K562 (cell line): ENCODE measurements at regions not wholly inside any gene's neighbourhood (a gene's known extent, or its start where the extent isn't known, plus 50 kb on each side); places are given as distances from the start of the nearest gene placed in this dataset.

ENCODE experiments used
- ATAC-seq: fragments of 200-7000 bp; cut with Tn5 transposase; 3 replicates; pipeline ENCODE4 v1.9.1; 2020; ENCODE audit warnings: moderate library complexity
- BruUV-seq: library from RNA; stranded (reverse); fragments of 400-500 nt; replicated peaks from 2 replicates; lab custom pipeline; 2021; lab: Mats Ljungman, UMichigan
- CTCF ChIA-PET: fragments of 300-600 bp; formaldehyde crosslinking; extraction: SDS; loops from one replicate; lab custom pipeline; 2021; ENCODE audit warnings: low intra/inter-chr PET ratio; lab: Yijun Ruan, JAX
- POLR2A ChIA-PET: fragments of 300-600, 350-650 bp; sonication (Branson Sonifier 250); formaldehyde crosslinking; extraction: SDS; loops from one replicate; lab custom pipeline; 2021; ENCODE audit warnings: antibody characterized with exemption, inconsistent platforms; lab: Yijun Ruan, JAX
- DNase-seq, 4 experiments: peaks; one replicate each; pipeline versions ENCODE4 v3.0.0 to v3.0.0-alpha.2; 2011 to 2018; ENCODE audit warnings: low spot score in 3 of 4, mixed read lengths in 3 of 4; ENCODE audit errors: extremely low read depth in 1 of 4
- FAIRE-seq: peaks from 2 replicates; lab custom pipeline; 2011; peaks lifted over from hg19 to GRCh38; lab: Jason Lieb, UNC
- H2AFZ ChIP-seq: 2 replicates; pipeline ENCODE4 v1.6.0; 2011; ENCODE audit warnings: low read depth, low read length, control low read depth, inconsistent platforms
- H3K27ac ChIP-seq: fragments of 200-600 bp; 3 replicates; pipeline ENCODE4 v1.8.0; 2011; ENCODE audit warnings: low read depth, mild to moderate bottlenecking, control low read depth, inconsistent platforms, low read length, moderate library complexity, mixed read lengths; ENCODE audit errors: extremely low read depth
- H3K27me3 ChIP-seq, 2 experiments: fragments of 300-600 bp in 1 of 2; 2 replicates in 1 of 2; 3 replicates in 1 of 2; pipeline versions ENCODE4 v1.6.0 to v1.8.0; 2011; ENCODE audit warnings: inconsistent platforms in 2 of 2, low read length in 2 of 2, mild to moderate bottlenecking in 1 of 2, mixed read lengths in 1 of 2, moderate library complexity in 1 of 2; ENCODE audit not compliant: control insufficient read depth in 2 of 2, insufficient read depth in 2 of 2
- H3K36me3 ChIP-seq: fragments of 300-600 bp; 3 replicates; pipeline ENCODE4 v1.8.0; 2011; ENCODE audit warnings: mild to moderate bottlenecking, low read length, inconsistent platforms; ENCODE audit not compliant: control insufficient read depth, insufficient read depth
- H3K4me1 ChIP-seq, 2 experiments: fragments of 200-600 bp in 1 of 2; replicated peaks in 1 of 2; 2 replicates in 1 of 2; 3 replicates in 1 of 2; pipeline versions ENCODE4 v1.5.1 to v1.8.0; 2011; ENCODE audit warnings: inconsistent platforms in 2 of 2, low read length in 2 of 2, mild to moderate bottlenecking in 1 of 2, mixed read lengths in 1 of 2, moderate library complexity in 1 of 2; ENCODE audit not compliant: control insufficient read depth in 2 of 2, insufficient read depth in 2 of 2
- H3K4me2 ChIP-seq: 2 replicates; pipeline ENCODE4 v1.6.1; 2011; ENCODE audit warnings: low read length, control low read depth, inconsistent platforms, mixed read lengths; ENCODE audit not compliant: insufficient read depth
- H3K4me3 ChIP-seq: fragments of 200-600 bp; sonication (generic), shearing (Covaris generic); 2 replicates; pipeline ENCODE4 v1.5.1; 2016; ENCODE audit warnings: control low read depth, inconsistent platforms
- H3K79me2 ChIP-seq: fragments of 200-600 bp; 3 replicates; pipeline ENCODE4 v1.8.0; 2011; ENCODE audit warnings: low read length, inconsistent platforms; ENCODE audit not compliant: control insufficient read depth, insufficient read depth
- H3K9ac ChIP-seq, 2 experiments: 2 replicates each; pipeline versions ENCODE4 v1.6.0 to v1.6.1; 2011; ENCODE audit warnings: low read depth in 2 of 2, low read length in 2 of 2, control low read depth in 1 of 2, inconsistent platforms in 1 of 2, mild to moderate bottlenecking in 1 of 2, mixed read lengths in 1 of 2; ENCODE audit not compliant: insufficient read depth in 1 of 2
- H3K9me1 ChIP-seq: one replicate; pipeline ENCODE4 v1.6.0; 2011; ENCODE audit warnings: inconsistent platforms, mild to moderate bottlenecking, low read length, moderate library complexity; ENCODE audit not compliant: control insufficient read depth, insufficient read depth
- H3K9me3 ChIP-seq: replicated peaks from 2 replicates; pipeline ENCODE4 v1.5.1; 2011; ENCODE audit warnings: low read depth, low read length, inconsistent platforms; ENCODE audit not compliant: control insufficient read depth, insufficient read depth
- H4K20me1 ChIP-seq: replicated peaks from 2 replicates; pipeline ENCODE4 v1.6.1; 2011; ENCODE audit warnings: low read length, inconsistent platforms, mixed read lengths; ENCODE audit not compliant: control insufficient read depth, insufficient read depth
- ARID1B ChIP-seq: fragments of 450-650 bp; IDR thresholded peaks from 2 replicates; pipeline ENCODE4 v1.6.1; 2016; ENCODE audit warnings: antibody characterized with exemption, mild to moderate bottlenecking, inconsistent platforms
- C11orf30 ChIP-seq: fragments of 450-650 bp; IDR thresholded peaks from 2 replicates; pipeline ENCODE4 v1.6.1; 2016; ENCODE audit warnings: low read depth, mild to moderate bottlenecking
- CHD1 ChIP-seq: fragments of 200-600 bp; sonication (generic); IDR thresholded peaks from one replicate; pipeline ENCODE4 v1.6.1; 2012; ENCODE audit warnings: mild to moderate bottlenecking, moderate library complexity, low read length, inconsistent platforms
- FOXA3 ChIP-seq, 2 experiments: fragments of 450-650 bp in 1 of 2; sonication (generic) in 1 of 2; formaldehyde crosslinking; IDR thresholded peaks in 1 of 2; conservative IDR thresholded peaks in 1 of 2; 2 replicates each; pipeline versions ENCODE4 v1.4.0 to v1.8.0; 2020 to 2022; ENCODE audit warnings: mild to moderate bottlenecking in 2 of 2, missing genetic modification reagents in 1 of 2
- FOXJ2 ChIP-seq: fragments of 200-800 bp; sonication (Bioruptor generic); IDR thresholded peaks from 2 replicates; pipeline ENCODE4 v1.6.1; 2016; ENCODE audit warnings: missing genetic modification characterization, missing compliant biosample characterization
- HMBOX1 ChIP-seq: sonication (generic); IDR thresholded peaks from 2 replicates; pipeline ENCODE4 v1.6.1; 2016
- MAFF ChIP-seq: IDR thresholded peaks from 2 replicates; pipeline ENCODE4 v1.6.1; 2012; ENCODE audit warnings: low read length, improper control_type of control experiment
- MAFG ChIP-seq: fragments of 450-650 bp; conservative IDR thresholded peaks from 2 replicates; pipeline ENCODE4 v1.6.1; 2016; ENCODE audit warnings: missing genetic modification characterization, missing compliant biosample characterization
- MAFK ChIP-seq: IDR thresholded peaks from 2 replicates; pipeline ENCODE4 v1.6.1; 2011; ENCODE audit warnings: low read length, improper control_type of control experiment
- NBN ChIP-seq: fragments of 450-650 bp; IDR thresholded peaks from 2 replicates; pipeline ENCODE4 v1.6.1; 2016; ENCODE audit warnings: low read depth, mild to moderate bottlenecking
- RCOR1 ChIP-seq, 2 experiments: IDR thresholded peaks; 2 replicates each; pipeline ENCODE4 v1.6.1; 2012; ENCODE audit warnings: low read depth in 2 of 2, low read length in 2 of 2, borderline replicate concordance in 1 of 2, improper control_type of control experiment in 1 of 2
- SRF ChIP-seq, 2 experiments: fragments of 250-450, 450-650 bp in 1 of 2; sonication (Bioruptor Pico) in 1 of 2; sonication (generic) in 1 of 2; formaldehyde crosslinking; IDR thresholded peaks; 2 replicates each; pipeline versions ENCODE4 v1.5.0 to v1.5.1; 2020 to 2022; ENCODE audit warnings: mild to moderate bottlenecking in 1 of 2, missing genetic modification reagents in 1 of 2
- VEZF1 ChIP-seq: fragments of 200-800 bp; sonication (Bioruptor generic); IDR thresholded peaks from 2 replicates; pipeline ENCODE4 v1.6.1; 2017; ENCODE audit warnings: missing genetic modification characterization, missing compliant biosample characterization
- ZBTB7A ChIP-seq: IDR thresholded peaks from 2 replicates; pipeline ENCODE4 v1.6.1; 2011; ENCODE audit warnings: low read depth, mild to moderate bottlenecking, low read length, moderate library complexity, borderline replicate concordance; ENCODE audit not compliant: control insufficient read depth
- ZNF316 ChIP-seq: fragments of 450-650 bp; IDR thresholded peaks from 2 replicates; pipeline ENCODE4 v1.6.1; 2016
- WGBS: fragments of 100-300 bp; shearing (Covaris generic); methylation state at CpG from one replicate; pipeline ENCODE4 v1.1.6; 2016; ENCODE audit warnings: low coverage, mixed read lengths; ENCODE audit not compliant: insufficient coverage; ENCODE audit errors: missing lambda C conversion rate; 5-methylcytosine and 5-hydroxymethylcytosine counted together
- in situ Hi-C: fragments of 300-500 bp; cut with MboI; formaldehyde crosslinking; loops from 4 replicates; pipeline ENCODE4 v1.15.0; 2018; ENCODE audit warnings: inconsistent platforms, mixed read lengths
- intact Hi-C: fragments of 100-400 bp; cut with micrococcal nuclease; formaldehyde crosslinking; loops from 2 replicates; pipeline ENCODE4 v1.14.2; 2022

GRCh38 chr6:14721103-14721758, 524.6 kb upstream of the JARID2 start (continued):
- TF ChIP-seq RCOR1 (IDR thresholded peaks at IDR 0.05; ENCODE audit: borderline replicate concordance in 1 of 2, low read depth in 2 of 2, low read length in 2 of 2) = peak in 1 of 2 experiments; percentile 35; a peak in 1 of 4 replicates
- TF ChIP-seq ZNF316 = no peak
- TF ChIP-seq ARID1B = peak; percentile 30; the same call in 1 of the 2 replicates
- TF ChIP-seq HMBOX1 = peak; percentile 32; the same call in 1 of the 2 replicates
- peak; percentile 45 to 94; a peak in 3 of 4 replicates for TF ChIP-seq SRF (CRISPR knock-in tag; IDR thresholded peaks at IDR 0.05)
- TF ChIP-seq ZBTB7A = no peak
- TF ChIP-seq CHD1 = no peak
- TF ChIP-seq NBN = no peak

- TF ChIP-seq FOXJ2 (no peak), FOXA3 (CRISPR knock-in tag; conservative IDR thresholded peaks at IDR 0.05 in 1 of 2, IDR thresholded peaks at IDR 0.05 in 1 of 2) (no peak), MAFK (peak; percentile 86), VEZF1 (CRISPR knock-in tag) (0 out of 2 replicates have a peak, but pooled peaks have one; percentile 9), C11orf30 (peak; percentile 73), MAFF (peak; percentile 77), ZNF316 (peak; percentile 91), MAFG (tag) (peak; percentile 65)
- ATAC-seq (no peak), DNase-seq (no peak), FAIRE-seq (no peak)
- no peak overlapping the region for H3K9ac ChIP-seq
- H3K27me3 ChIP-seq = no peaks in the 10 kb centered on the region
- H3K4me2 ChIP-seq = no peak overlapping the region
- H4K20me1 ChIP-seq = no peaks in the 10 kb centered on the region
- POLR2A ChIA-PET = interaction anchor here (0.6 to 1.1 kb wide), 2 partner anchors 11 to 429 kb away, joined by 3 to 4 read pairs; no protein-coding TSS in a partner anchor
- H3K9me3 ChIP-seq = no peaks in the 10 kb centered on the region
- intact Hi-C loops (loop anchor here (10.0 kb wide), 1 partner anchor 523 kb away; the partner anchor contains the start of gene JARID2), in situ Hi-C loops (no loop called here)
- peaks cover 2 to 27% of the 10 kb centered on the region in 2 experiments; a peak in 4 of 5 replicates for H3K4me1 ChIP-seq
- H3K36me3 ChIP-seq = no peaks in the 10 kb centered on the region
- no peak overlapping the region for H2AFZ ChIP-seq
- H3K79me2 ChIP-seq = no peaks in the 10 kb centered on the region
- CTCF ChIA-PET = no interaction called here
- H3K9me1 ChIP-seq = no peaks in the 10 kb centered on the region
- no TSS peak for BruUV-seq
- H3K4me3 ChIP-seq = no peak overlapping the region
- 77% methylated on average over 2 of the region's 2 CpGs for WGBS
- H3K27ac ChIP-seq = no peak overlapping the region
Observed at GRCh38 chr6:14722001-14722562, 523.8 kb upstream of the JARID2 start.
